Skeletal muscle tissue (tissue), 3 donors: ENCODE measurements at regions not wholly inside any gene's neighbourhood (a gene's known extent, or its start where the extent isn't known, plus 50 kb on each side); places are given as distances from the start of the nearest gene placed in this dataset.

Experiments
- H3K27ac ChIP-seq: one replicate; pipeline ENCODE4 v1.7.0; 2013; ENCODE audit warnings: mild to moderate bottlenecking, low read depth, low read length, inconsistent platforms
- H3K27me3 ChIP-seq, 3 donors: one replicate each; pipeline ENCODE4 v1.7.0; 2013; ENCODE audit warnings: low read length in 3 of 3; ENCODE audit not compliant: control insufficient read depth in 3 of 3, insufficient read depth in 3 of 3
- H3K36me3 ChIP-seq, 3 donors: one replicate each; pipeline ENCODE4 v1.7.0; 2013; ENCODE audit warnings: low read length in 3 of 3; ENCODE audit not compliant: control insufficient read depth in 3 of 3, insufficient read depth in 3 of 3
- H3K4me1 ChIP-seq, 3 donors: one replicate each; pipeline ENCODE4 v1.7.0; 2013; ENCODE audit warnings: low read length in 3 of 3, mild to moderate bottlenecking in 3 of 3; ENCODE audit not compliant: control insufficient read depth in 3 of 3, insufficient read depth in 3 of 3
- H3K4me3 ChIP-seq, 3 donors: one replicate each; pipeline ENCODE4 v1.7.0; 2013; ENCODE audit warnings: low read length in 3 of 3
- H3K9ac ChIP-seq, 3 donors: one replicate each; pipeline ENCODE4 v1.7.0; 2013; ENCODE audit warnings: low read length in 3 of 3, mild to moderate bottlenecking in 3 of 3, moderate library complexity in 2 of 3, low read depth in 1 of 3
- H3K9me3 ChIP-seq, 3 donors: one replicate each; pipeline ENCODE4 v1.7.0; 2013; ENCODE audit warnings: low read length in 3 of 3; ENCODE audit not compliant: control insufficient read depth in 3 of 3
- donor health status: Osteomylitis.

DNA sequence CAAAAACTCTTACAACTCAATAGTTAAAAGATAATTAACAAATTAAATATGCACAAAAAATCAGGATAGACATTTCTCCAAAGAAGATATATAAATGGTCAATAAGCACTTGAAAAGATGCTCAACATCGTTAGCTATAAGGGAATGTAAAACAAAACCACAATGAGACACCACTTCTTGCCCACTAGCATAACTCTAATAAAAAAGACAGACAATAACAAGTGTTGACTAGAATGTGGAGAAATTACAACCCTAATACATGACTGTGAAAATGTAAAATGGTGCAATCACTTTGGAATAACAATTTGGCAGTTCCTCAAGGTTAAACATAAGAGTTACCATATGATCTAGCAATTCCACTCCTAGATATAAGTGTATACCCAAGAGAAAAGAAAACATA is 74.3 kb upstream of the PCGF5 start:
- Histone ChIP-seq H3K9ac (no peak overlapping the region), H3K27me3 (peaks cover 0 to 3% (median 0%) of the 10 kb centered on the region in 3 donors), H3K27ac (no peak overlapping the region), H3K36me3 (no peaks in the 10 kb centered on the region), H3K4me1 (no peaks in the 10 kb centered on the region), H3K9me3 (no peaks in the 10 kb centered on the region), H3K4me3 (no peak overlapping the region)

DNA sequence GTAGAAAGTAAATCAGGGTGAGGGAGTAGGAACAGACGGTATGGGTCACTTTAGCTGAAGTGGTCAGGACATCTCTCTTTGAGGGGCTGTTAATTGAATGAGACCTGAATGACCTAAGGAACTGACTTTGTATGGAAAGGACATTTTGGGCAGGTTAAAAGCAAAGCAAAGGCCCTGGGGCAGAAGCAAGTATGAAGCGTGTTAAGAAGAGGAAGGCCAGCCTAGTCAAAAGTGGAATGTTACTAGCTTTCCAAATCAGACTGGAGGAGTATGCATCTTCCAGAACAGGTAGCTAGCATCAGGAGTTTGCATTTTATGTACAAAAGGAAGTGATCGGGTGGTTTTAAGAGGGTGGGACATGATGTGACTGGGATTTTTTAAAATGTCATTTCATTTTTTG is 70.9 kb upstream of the PCGF5 start:
- H3K27me3 ChIP-seq, result no peaks in the 10 kb centered on the region
- no peaks in the 10 kb centered on the region for H3K36me3 ChIP-seq
- H3K4me1 ChIP-seq, result no peaks in the 10 kb centered on the region
- no peak overlapping the region for H3K9ac ChIP-seq
- H3K4me3 ChIP-seq, result no peak overlapping the region
- H3K9me3 ChIP-seq, result no peaks in the 10 kb centered on the region
- H3K27ac ChIP-seq, result no peak overlapping the region

- Histone ChIP-seq H3K9me3 (no peaks in the 10 kb centered on the region), H3K27me3 (no peaks in the 10 kb centered on the region), H3K4me1 (no peaks in the 10 kb centered on the region), H3K9ac (no peak overlapping the region), H3K27ac (no peak overlapping the region), H3K4me3 (no peak overlapping the region), H3K36me3 (no peaks in the 10 kb centered on the region)
Measured at GRCh38 chr10:91150631-91151030, 69.8 kb upstream of the PCGF5 start.

GRCh38 chr10:91153508-91153907 is 67.0 kb upstream of the PCGF5 start:
- H3K9ac ChIP-seq, result no peak overlapping the region
- H3K27me3 ChIP-seq, result no peaks in the 10 kb centered on the region
- no peaks in the 10 kb centered on the region for H3K4me1 ChIP-seq
- no peaks in the 10 kb centered on the region for H3K9me3 ChIP-seq
- H3K27ac ChIP-seq, result no peak overlapping the region
- H3K4me3 ChIP-seq, result no peak overlapping the region
- no peaks in the 10 kb centered on the region for H3K36me3 ChIP-seq

DNA sequence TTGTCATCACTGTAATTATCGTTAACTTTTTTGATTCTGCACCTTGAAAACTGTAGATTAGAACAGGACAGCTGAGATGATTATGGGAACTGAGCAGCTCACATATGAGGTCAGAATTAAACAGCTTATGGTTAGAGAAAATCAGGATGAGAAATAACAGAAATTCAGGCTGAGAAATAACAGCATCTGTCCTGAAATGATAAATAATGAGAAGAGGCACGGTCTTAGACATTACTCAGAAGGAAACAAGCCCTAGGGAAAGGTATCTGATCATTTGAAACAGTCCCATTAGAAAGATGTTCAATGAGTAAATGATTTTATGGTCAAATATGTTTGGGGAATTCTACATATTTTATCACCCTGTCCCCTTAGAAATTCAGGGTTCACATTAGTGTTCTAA is 65.6 kb upstream of the PCGF5 start:
- Histone ChIP-seq H3K27me3 (no peaks in the 10 kb centered on the region), H3K9ac (no peak overlapping the region), H3K27ac (no peak overlapping the region), H3K9me3 (no peaks in the 10 kb centered on the region), H3K4me3 (no peak overlapping the region), H3K4me1 (no peaks in the 10 kb centered on the region), H3K36me3 (no peaks in the 10 kb centered on the region)

DNA sequence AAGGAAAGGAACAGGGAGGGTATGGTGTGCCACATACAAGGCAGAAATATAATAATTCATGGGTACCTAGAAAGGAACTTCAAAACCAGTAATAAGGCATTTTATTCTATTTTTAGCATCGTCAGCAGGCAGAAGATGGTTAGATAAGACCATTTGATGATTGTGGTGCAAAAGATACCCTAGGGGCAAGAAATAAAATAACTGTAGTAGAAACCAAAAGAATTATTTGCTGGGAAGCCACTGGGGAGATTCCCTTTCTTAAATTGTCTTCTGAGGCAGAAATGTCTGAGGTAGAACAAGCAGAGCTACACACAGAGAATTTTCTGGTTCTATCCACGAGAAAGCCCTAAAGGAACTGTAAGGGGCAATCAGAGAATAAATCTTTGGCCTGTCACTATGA is 64.3 kb upstream of the PCGF5 start:
- Histone ChIP-seq H3K27ac (no peak overlapping the region), H3K4me1 (no peaks in the 10 kb centered on the region), H3K27me3 (no peaks in the 10 kb centered on the region), H3K9ac (no peak overlapping the region), H3K36me3 (no peaks in the 10 kb centered on the region), H3K9me3 (no peaks in the 10 kb centered on the region), H3K4me3 (no peak overlapping the region)

DNA sequence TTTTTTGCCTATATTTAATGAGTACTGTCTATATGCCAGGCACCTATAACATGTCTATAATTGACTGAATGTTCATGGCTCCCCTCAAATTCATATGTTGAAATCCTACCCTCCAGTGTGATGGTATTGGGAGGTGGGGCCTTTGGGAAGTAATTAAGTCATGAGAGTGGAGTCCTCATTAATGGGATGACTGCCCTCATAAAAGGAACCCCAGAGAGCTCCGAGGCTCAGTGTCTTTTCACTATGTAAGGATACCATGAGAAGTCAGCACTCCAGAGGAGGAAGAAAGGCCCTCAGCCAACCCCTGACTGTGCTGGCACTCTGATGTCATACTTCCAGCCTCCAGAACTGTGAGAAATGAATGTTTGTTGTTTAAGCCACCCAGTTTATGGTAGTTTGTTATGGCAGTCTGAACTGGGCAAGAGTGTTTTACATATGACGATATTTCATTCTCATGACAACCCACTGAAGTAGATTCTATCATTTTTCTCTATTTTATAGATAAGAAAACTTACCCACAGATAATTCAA is 61.1 kb upstream of the PCGF5 start:
- Histone ChIP-seq H3K4me1 (peaks cover 6 to 8% (median 8%) of the 10 kb centered on the region in 3 donors), H3K27ac (no peak overlapping the region), H3K36me3 (no peaks in the 10 kb centered on the region), H3K9ac (no peak overlapping the region), H3K27me3 (no peaks in the 10 kb centered on the region), H3K4me3 (no peak overlapping the region), H3K9me3 (no peaks in the 10 kb centered on the region)

- H3K9me3 ChIP-seq, result no peaks in the 10 kb centered on the region
- H3K4me3 ChIP-seq, result peak overlapping the region; percentile 59 to 86 (median 85)
- peaks cover 7 to 15% (median 8%) of the 10 kb centered on the region in 3 donors for H3K4me1 ChIP-seq
- no peaks in the 10 kb centered on the region for H3K27me3 ChIP-seq
- H3K9ac ChIP-seq, result peak overlapping the region; percentile 77 to 91 (median 91)
- H3K36me3 ChIP-seq, result no peaks in the 10 kb centered on the region
- H3K27ac ChIP-seq, result peak overlapping the region; percentile 90
Measured at GRCh38 chr10:91162050-91162494, 58.4 kb upstream of the PCGF5 start.

- peak overlapping the region; percentile 93 for H3K27ac ChIP-seq
- H3K27me3 ChIP-seq, result no peaks in the 10 kb centered on the region
- peaks cover 7 to 15% (median 8%) of the 10 kb centered on the region in 3 donors for H3K4me1 ChIP-seq
- H3K9me3 ChIP-seq, result no peaks in the 10 kb centered on the region
- H3K36me3 ChIP-seq, result no peaks in the 10 kb centered on the region
- peak overlapping the region; percentile 91 to 95 (median 93) for H3K9ac ChIP-seq
- peak overlapping the region; percentile 78 to 86 (median 85) for H3K4me3 ChIP-seq
Measured at GRCh38 chr10:91162495-91163268, 57.8 kb upstream of the PCGF5 start.

GRCh38 chr10:91163269-91163868 is 57.1 kb upstream of the PCGF5 start:
- H3K27me3 ChIP-seq, result no peaks in the 10 kb centered on the region
- H3K4me1 ChIP-seq, result peaks cover 7 to 15% (median 8%) of the 10 kb centered on the region in 3 donors
- H3K27ac ChIP-seq, result peak overlapping the region; percentile 93
- H3K9me3 ChIP-seq, result no peaks in the 10 kb centered on the region
- H3K9ac ChIP-seq, result peak overlapping the region; percentile 91 to 95 (median 93)
- no peaks in the 10 kb centered on the region for H3K36me3 ChIP-seq
- peak overlapping the region; percentile 76 to 80 (median 78) for H3K4me3 ChIP-seq
